Dermis blood vessel endothelial cell (primary cell): ENCODE measurements at regions not wholly inside any gene's neighbourhood (a gene's known extent, or its start where the extent isn't known, plus 50 kb on each side); places are given as distances from the start of the nearest gene placed in this dataset.

Experiments used
- DNase-seq: peaks from one replicate; pipeline ENCODE4 v3.0.0; 2010

DNA sequence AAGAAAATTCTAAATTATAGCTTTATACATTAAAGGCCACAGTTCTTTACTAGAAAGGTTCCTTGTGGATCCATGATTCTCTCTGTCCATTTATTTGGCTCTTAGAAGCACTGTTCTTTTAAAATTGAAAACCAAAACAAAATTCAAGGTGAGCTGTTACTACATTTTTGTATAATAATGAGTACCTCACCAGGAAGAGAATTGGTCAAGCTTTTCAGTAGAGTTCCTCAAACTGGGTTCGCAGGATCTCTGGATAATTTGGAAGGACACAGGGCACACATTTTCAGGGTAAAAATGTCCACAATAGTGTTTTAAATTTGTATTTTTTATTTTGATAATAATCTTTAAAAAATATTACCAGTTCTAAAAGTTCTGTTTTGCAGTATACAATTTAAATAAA is 93.0 kb downstream of the PPP1R3A start:
- no peak for DNase-seq

DNA sequence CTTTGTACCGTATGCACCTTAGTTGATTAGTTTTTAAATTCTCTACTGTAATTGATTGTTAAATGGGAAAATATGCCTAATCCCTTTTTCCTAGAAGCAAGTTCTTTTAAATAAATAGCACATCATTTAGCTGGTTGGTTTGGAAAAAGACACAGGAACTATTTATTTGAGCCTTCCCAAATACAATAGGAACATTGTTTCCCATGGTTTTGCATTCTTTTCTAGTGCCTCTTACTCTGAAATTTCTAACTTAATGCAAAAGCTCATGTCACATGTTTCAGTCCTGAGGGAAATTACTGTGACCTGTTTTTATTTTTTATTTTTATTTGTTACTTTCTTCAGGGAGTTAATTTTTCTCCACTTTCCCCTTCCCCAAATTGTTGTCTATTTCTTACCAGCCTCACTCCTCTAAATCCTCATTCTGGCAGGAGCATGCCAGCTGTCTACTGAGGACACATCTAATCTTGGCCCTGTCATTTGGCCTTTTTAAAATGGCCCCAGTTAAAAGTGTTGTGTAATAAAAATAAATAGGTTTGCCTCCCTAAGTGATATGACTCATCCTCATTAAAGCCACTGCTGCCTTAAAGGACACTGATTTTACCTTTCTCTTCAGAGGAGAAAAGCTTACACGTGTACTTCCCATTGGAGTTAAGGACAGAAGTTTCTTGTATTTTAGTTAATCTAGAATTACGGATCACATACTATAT is 94.5 kb downstream of the PPP1R3A start:
- DNase-seq: no peak

DNA sequence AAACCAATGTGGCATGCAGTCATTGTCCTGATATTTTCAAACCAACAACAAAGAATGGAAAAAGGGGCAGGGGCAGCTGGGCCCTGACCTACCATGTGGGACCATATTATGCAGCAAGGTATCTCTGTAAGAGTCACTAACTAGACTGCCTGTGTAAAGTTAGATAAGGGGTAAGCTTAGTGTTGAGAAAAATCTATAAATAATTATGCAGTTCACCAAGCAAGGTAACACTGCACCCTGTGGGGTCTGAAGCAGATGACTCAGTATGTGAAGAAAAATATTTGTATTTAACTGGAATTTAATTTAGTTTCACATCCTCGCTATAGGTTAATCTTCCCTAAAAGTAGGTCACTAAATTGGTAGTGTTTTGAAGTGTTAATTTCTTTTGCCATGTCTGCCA is 99.3 kb downstream of the PPP1R3A start:
- DNase-seq: no peak

DNA sequence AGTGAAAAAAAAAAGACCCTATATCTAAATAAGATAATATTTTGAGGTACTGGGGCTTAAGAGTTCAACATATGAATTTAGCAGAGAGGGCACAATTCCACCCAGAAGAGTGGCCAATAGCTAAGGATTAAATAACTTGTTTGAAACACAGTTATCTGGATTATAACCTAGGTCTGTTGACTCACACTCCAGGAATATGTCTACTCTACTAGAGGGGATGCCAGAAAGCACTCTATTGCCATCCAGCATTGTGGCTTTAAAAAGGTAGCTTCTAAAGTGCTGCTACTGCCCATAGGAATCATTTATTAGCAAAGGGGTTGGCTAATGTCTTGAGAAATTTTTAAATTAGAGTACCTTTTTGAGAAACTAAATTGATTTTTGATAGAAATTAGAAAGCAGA is 102.2 kb downstream of the PPP1R3A start:
- DNase-seq: no peak

DNA sequence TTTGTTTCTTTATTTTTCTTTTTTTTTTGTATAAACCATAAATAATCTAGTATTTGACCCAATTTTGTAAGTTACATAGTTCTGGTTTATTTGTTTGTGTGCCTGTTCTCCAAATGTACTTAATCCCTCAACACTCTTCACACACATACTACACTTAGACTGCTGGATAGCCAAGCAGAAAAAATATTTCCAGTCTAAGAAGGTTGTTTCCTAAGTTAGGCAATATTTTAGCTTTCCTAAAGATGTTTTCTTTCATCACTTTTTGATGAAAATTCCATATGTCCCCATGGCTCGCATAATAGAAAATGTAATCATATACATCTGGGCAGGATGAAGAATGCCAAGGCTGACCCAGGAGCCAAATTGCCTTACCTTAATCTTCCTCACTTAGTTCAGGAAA is 105.3 kb downstream of the PPP1R3A start:
- DNase-seq: no peak

DNA sequence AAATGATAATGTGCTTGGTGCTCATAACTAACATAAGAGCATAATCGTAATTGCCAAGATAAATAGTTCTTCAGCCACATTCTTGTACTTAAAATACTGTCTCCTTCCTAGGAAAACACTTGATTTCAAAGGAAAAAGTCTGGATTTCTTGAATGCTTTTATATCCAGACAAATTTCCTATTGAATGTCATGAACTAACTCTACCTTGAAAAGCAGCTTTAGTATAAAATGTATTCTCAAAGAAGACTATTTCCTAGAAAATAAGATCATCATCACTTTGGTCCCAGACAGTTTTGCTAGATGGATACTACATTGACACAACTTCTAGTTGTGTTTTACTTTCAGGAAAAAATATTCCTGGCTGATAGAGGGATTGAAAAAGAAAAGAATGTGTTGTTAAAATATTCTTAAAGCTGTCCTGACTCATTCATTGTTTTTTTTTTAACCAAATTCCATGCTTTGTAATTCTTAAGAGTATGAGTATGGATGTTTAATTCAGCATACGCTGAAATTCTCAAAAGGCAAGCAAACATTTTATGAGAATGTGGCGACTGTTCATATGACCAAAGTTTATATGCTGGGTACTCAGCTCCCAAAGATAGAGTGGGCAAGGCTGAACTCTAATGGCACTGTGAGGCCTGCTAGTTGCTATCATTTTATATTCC is 106.1 kb downstream of the PPP1R3A start:
- DNase-seq: no peak

DNA sequence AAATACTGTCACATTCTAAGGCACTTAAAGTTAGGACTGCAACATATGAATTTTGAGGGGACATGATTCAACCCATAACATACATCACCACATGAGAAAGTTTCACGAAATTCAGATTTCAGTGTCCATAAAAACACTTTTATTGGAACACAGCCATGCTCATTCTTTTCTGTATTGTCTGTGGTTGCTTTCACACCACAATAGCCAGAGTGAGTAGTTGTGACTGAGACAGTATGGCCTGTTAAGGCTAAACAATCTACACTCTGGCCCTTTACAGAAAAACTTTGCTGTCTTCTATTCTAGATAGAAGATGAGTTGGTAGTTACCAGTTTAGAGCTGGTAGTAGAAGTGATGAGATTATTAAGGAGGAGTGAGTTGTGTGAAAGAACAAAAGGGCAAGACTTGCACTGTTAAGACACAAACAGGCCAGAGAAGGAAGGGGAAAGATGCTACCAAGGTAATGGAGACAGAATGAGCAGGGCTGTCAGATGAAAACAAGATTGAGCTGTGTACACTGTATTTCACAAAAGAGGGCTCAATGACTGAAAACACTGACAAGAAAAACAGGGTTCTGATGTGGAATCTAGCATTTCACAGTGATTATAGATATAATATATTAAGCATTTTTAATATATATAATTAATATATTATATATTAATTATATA is 108.6 kb downstream of the PPP1R3A start:
- no peak for DNase-seq

DNA sequence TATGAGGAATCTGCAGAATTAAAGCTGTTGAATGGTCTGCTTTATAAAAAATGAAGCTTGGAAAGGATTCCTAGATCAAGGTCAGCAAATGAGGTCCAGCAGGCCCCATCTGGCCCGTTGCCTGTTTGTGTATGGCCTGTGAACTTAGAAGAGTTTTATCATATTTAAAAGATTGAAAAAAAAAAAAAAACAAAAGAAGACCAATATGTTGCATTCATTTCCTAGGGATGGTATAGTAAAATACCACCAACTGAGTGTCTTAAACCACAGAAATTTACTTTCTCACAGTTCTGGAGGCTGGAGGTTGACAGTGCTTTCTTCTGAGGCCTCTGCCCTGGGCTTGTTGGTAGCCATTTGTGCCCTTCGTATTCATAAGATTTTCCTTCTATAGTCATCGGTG is 109.2 kb downstream of the PPP1R3A start:
- DNase-seq: no peak

DNA sequence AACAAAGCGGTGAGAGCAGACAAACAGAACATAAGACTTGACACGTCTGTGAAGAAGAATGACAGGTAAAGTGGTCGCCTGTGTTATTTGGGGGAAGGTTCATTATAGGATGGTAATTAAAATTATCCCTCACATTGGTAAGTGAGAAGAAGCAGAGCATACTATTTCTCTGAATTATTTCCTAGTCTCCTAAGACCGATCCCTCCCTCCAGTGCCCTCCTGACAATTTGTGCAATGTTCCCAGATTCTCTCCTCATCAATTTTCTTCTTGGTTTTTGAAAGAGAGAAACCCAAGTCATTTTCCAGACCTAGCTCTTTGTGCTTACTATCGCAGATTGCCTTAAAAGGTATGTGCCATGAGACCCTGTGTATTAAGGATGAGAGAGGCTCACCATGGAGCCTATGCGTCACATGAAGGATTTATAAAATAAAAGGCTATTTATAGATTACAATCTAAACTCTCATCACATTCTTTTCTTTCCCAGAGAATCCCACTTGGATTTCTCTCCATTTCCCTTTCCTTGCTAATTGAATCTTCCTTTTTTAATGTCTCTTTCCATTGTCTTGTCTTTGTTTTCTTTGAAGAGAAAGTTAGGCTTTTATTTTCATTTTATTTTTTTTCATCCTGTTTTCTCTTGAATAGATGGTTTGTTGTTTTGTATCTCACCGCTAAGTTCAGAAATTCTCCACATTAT is 112.0 kb downstream of the PPP1R3A start:
- DNase-seq: no peak

DNA sequence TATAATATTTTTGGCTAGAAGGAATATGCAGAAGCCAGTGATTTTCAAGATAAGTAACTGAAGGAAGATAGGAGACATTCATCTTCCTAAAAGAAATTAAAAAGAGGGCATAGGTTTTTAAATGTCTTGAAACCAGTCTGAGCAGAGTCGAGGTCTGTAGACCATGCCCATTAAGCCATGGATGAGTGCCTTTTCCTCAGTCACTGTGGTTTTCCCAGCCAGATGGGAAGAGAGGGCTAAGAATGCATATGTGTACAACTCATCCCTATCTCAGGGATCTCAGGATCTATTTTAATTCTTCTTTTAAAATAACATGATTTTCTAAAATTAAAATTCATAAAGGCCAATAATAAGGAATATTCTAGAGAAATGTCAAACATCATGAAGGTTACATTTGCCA is 112.8 kb downstream of the PPP1R3A start:
- DNase-seq: no peak

DNA sequence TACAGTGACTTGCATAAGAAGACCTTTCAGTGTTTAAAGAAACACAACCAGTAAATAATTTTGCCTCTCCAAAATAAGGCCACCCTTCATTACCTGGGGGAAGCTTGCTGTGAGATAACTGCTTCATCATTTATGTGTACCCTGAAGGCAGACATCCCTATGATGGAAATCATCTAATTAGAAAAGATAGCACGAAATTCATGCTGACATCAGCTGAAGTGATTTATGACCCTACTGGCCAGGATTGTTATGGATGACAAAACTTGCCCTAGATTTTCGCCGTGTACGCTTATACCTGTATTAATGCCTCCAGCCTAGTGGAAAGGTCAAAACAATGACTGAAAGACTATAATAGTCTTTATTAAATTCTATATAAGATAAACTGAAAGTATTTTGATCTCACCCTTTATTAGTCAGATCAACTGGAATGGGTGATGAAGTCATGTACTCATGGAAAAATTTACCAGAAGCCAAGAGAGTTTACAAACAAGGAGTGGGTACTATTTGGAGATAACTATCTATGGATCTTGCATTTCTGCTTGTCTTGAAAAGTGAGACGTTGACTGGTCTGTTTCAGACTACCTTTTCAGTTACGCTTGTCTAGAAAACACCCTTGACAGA is 114.2 kb downstream of the PPP1R3A start:
- DNase-seq: no peak

DNA sequence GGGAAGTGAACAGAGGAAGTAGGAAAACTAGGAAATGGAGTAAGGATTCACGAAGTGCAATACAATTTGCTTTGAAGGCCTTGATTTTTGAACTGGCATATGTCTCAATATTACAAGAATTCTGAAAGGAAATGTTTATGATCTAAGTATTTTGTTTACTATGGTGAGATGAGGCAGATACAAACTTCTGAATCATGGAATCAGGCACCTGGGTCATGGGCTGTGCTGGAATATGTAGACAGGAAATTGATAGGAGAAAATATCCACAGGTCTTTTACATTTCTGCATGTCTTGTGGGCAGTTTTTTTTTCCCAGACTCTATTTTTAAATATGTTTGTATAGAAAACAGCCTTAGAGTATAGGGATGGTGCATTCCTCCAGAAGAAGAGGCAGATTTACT is 117.1 kb downstream of the PPP1R3A start:
- DNase-seq: peak; percentile 37

DNA sequence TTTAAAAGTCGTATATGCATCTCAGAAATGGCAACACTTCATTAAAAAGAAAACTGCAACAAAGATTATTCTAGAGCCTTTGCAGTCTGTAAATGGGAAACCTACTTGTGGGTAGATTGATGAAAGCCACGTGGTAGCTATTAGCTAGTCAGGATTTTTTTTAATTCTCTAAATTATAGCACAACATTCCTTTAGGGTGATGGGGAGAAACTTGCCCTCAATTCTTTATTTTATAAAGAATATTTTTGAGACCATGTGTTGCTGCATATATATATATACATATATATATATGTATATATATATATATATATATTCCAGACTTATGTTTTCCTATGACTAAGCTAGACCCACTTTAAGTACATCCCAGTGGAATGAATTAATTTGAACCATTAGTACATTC is 118.0 kb downstream of the PPP1R3A start:
- DNase-seq: no peak

DNA sequence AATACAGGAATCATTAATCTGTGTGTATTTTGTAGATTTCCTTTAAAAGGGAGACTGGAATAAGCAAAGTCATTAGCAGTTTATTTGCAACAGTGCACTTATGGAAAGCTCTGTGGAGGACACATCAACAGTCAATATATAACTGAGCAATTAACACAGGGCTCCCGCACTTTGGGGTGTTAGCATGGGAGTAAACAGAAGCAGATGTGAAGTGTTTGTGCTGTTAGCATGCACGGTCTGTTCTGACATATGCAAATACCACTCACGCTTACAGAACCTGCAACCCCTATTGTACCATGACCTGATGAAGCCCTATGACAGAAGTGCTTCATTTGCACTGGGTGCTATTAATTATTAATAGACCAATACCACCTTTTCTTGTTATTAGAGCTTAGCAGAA is 118.9 kb downstream of the PPP1R3A start:
- no peak for DNase-seq

DNA sequence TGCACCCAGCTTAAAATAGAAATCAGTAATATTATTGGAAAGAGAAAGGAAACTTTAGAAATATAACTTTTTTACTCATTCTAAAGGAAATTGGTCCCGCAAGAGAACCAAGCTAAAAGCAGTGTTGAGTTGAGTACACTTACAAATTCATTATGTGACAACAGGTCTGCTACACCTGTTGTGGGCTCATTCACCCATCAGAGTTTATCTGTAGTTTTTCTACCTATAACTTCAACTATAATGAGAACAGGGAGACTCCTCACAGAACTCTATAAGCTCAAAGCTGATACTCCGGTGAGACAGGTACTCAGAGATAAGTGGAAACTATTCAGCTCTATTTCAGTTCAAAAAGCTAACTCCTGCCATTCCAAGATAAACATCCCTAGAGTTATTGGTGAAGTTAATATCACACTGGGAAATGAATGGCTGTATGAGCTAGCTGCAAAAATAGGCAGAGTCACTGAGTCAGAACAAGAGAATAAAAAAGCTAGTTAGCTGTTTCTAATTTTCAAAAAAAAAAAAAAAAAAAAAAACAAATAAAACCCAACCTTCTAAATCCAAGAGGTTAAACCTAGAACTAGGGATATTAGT is 121.3 kb downstream of the PPP1R3A start:
- peak; percentile 28 for DNase-seq

DNA sequence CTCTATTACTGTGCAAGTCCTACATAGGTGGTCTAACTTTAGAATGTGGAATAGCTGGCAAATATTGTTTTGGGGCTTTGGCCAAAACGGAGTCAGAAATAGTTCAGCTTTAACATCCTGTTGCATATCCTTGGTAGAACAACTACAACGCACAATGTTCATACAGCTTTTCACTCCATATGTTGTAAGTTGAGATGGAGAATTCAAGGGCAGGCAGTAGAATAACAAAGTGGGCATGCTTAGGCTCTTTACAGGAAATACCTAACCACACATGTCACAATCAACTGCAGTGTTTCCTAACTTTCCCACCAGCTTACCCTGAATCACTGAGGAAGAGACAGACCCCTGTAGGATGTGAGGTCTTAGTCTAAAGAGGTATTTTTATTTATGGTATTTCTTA is 122.3 kb downstream of the PPP1R3A start:
- peak; percentile 95 for DNase-seq

DNA sequence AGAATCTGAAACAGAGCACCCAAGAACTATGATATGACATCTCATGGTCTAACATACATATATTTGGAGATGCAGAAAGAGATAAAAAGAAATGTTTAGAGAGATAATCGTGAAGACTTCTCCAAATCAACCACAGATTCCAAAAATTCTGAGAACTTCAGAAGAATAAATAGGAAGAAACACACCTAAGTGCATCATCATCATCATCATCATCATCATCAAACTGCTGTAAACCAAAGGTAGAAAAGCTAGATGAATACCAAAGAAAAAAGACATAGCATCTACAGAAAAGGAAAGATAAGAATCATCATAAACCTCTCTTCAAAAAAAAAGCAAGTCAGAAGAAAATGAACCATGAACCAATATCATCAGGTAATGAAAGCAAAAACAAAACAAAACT is 124.2 kb downstream of the PPP1R3A start:
- DNase-seq: no peak

DNA sequence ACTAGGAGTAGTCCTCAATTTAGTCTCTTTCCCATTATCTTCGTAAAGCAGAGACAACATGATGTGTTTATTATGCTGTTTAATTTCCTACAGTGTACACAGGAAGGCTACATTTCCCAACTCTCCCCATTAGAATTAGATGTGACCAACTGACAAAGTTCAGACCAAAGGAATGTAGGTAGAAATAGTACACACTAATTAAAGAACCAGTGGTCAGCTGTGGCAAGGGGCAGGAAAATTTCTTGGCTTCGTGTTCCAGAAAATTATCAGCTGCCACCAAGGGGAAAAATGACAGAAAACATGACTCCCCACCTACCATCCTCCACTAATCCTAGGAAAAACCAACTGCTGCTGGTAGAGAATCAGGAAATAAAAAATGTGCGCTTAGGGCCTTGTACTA is 125.6 kb downstream of the PPP1R3A start:
- DNase-seq: no peak

DNA sequence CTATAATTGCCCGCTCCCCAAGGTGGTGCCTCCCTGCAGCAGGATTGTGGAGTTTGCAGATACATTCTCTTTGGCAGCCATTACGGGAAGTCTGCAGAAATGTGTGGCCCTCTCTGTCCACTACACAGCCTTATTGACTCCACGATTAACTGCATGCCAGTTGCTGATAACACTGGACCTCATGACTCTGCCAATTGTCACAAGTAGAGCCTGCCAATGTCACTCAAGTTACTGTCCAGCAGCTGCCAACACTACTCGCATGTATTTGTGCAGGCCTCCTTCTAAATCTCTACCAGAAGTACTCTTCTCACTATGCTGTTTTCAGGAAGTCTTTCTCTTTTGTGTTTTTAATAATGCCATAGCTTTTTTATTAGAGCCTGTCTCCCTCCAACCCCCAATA is 128.8 kb downstream of the PPP1R3A start:
- no peak for DNase-seq

DNA sequence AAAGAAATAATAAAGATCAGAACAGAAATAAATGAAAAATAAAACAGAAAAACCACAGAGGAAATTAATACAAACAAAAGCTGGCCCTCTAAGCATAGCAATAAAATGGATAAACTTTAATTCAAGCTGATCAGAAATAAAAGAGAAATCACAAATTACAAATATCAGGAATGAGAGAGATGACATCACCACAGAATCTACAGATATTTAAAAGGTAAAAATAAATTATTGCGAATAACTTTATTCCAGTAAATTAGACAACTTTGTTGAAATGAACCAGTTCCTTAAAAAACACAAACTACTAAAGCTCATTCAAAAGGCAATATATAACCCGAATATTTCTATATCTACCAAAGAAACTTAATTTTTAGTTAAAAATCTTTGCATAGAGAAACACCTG is 131.7 kb downstream of the PPP1R3A start:
- no peak for DNase-seq

DNA sequence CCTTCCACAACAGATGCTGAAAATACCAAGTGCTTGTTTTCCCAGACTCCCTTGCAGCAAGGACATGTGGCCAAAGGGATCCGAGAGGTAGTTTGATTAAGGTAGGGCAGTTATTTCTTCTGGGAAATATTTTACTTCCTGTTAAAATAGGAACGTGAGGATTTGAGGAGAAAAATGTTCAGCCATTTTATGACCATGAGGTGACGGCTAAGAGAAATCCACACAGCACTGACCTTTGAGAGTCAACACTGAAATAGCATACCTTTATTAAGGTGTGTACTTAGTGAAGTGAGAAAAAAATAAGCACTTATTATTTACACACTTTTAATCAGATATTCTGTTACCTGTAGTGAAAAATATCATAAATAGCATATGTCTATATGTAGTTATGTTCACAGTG is 133.9 kb downstream of the PPP1R3A start:
- no peak for DNase-seq

DNA sequence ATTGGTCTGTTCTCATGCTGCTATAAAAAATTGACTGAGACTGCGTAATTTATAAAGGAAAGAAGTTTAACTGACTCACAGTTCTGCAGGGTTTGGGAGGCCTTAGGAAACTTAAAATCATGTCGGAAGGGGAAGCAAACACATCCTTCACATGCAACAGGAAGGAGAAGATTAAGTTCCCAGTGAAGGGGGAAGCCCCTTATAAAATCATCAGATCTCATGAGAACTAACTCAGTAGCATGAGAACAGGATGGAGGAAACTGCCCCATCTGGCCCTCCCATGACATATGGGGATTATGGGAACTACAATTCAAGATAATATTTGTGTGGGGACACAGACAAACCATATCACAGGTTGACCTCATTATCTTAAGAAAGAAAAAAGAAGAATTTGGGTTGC is 134.5 kb downstream of the PPP1R3A start:
- peak; percentile 43 for DNase-seq

DNA sequence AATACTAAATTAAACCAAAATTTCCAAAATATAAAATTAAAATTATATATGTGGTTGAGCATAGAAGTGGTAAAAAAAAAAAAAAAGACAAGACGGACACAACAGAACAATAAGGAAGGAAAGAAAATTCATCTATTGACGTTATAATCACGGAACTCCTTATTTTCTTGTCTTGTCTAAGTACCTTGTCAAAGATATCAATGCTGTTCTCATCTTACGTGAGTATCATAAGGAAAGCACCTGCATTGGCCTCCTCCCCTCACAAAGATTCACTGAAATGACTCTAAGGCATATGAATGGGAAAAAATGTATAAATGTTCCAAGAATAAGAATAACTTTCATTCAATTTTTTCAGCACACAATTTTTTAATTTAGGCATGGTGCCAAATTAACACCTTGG is 135.4 kb downstream of the PPP1R3A start:
- no peak for DNase-seq
